Esophagus muscularis mucosa (tissue), 4 donors: ENCODE measurements at regions not wholly inside any gene's neighbourhood (a gene's known extent, or its start where the extent isn't known, plus 50 kb on each side); places are given as distances from the start of the nearest gene placed in this dataset.
A peak's percentile ranks its signal among the peaks of the same experiment; 100 is the strongest.

Experiments
- DNase-seq: peaks from one replicate; pipeline ENCODE4 v3.0.0-alpha.2; 2017; ENCODE audit errors: extremely low spot score
- H3K27ac ChIP-seq, 4 donors: fragments of 200-600 bp; sonication (generic); replicated peaks in 1 of 4; 1 replicate in 3 of 4; 2 replicates in 1 of 4; pipeline ENCODE4 v1.5.1; 2016 to 2019; ENCODE audit warnings: mild to moderate bottlenecking in 1 of 4
- H3K27me3 ChIP-seq, 4 donors: fragments of 200-600 bp; sonication (generic); one replicate each; pipeline versions ENCODE4 v1.5.1 to v1.6.0; 2016 to 2019
- H3K36me3 ChIP-seq, 4 donors: fragments of 200-600 bp; sonication (generic); one replicate each; pipeline ENCODE4 v1.5.1; 2016 to 2019
- H3K4me1 ChIP-seq, 4 donors: fragments of 200-600 bp; sonication (generic); one replicate each; pipeline ENCODE4 v1.5.1; 2016 to 2019
- H3K4me3 ChIP-seq, 4 donors: fragments of 200-600 bp; sonication (generic); 1 replicate in 2 of 4; 2 replicates in 2 of 4; pipeline ENCODE4 v1.5.1; 2016 to 2019; ENCODE audit warnings: mild to moderate bottlenecking in 4 of 4, moderate library complexity in 1 of 4
- H3K9me3 ChIP-seq, 4 donors: fragments of 200-600 bp; sonication (generic); 1 replicate in 3 of 4; 2 replicates in 1 of 4; pipeline ENCODE4 v1.5.1; 2016 to 2019
- EP300 ChIP-seq: sonication (generic); formaldehyde crosslinking; IDR thresholded peaks from one replicate; pipeline ENCODE4 v1.6.1; 2017; ENCODE audit warnings: antibody characterized with exemption
- POLR2A ChIP-seq: fragments of 450-650 bp; IDR thresholded peaks from one replicate; pipeline ENCODE4 v1.6.1; 2017; ENCODE audit warnings: antibody characterized with exemption, moderate library complexity, mild to moderate bottlenecking, low read depth
- POLR2AphosphoS5 ChIP-seq, 2 donors: sonication (generic); formaldehyde crosslinking; IDR thresholded peaks; one replicate each; pipeline ENCODE4 v1.6.1; 2017; ENCODE audit warnings: antibody characterized with exemption in 2 of 2
- WGBS: methylation state at CpG from one replicate; pipeline ENCODE4 v1.1.5; 2018; 5-methylcytosine and 5-hydroxymethylcytosine counted together
- intact Hi-C: fragments of 100-400 bp; cut with DNase I; formaldehyde crosslinking; loops from one replicate; pipeline ENCODE4 v1.15.1; 2023
- TF ChIP-seq, protein P1 (sequence below), 3 experiments: fragments of 200-600 bp in 2 of 3; fragments of 450-650 bp in 1 of 3; sonication (generic) in 2 of 3; IDR thresholded peaks; one replicate each; pipeline ENCODE4 v1.5.1; 2017 to 2019; ENCODE audit warnings: antibody characterized with exemption in 3 of 3, mild to moderate bottlenecking in 2 of 3, moderate library complexity in 1 of 3

DNA sequence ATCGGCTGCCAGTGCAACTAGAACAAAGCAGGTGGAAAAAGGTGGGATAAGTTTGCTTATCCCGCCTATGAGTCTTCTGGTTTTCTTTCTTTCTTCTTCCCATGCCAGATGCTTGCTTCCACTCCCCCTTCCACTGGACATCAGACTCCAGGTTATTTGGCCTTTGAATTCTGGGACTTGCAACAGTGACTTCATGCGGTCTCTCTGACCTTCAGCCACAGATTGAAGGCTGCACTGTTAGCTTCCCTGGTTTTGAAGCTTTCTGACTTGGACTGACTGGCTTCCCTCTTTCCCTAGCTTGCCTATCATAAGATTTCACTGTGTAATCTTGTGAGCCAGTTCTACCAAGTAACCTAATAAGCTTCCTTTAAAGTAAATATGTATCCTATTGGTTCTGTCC lies 878.4 kb upstream of the GJE1 start:
- no peak overlapping the region for H3K27ac ChIP-seq
- peaks cover 0 to 22% (median 20%) of the 10 kb centered on the region in 4 donors for H3K4me1 ChIP-seq
- no peaks in the 10 kb centered on the region for H3K27me3 ChIP-seq
- H3K9me3 ChIP-seq: no peaks in the 10 kb centered on the region
- DNase-seq: no peak
- H3K4me3 ChIP-seq: no peak overlapping the region
- intact Hi-C loops: no loop called here
- no peaks in the 10 kb centered on the region for H3K36me3 ChIP-seq
- 96% methylated on average over 3 of the region's 3 CpGs for WGBS
- TF ChIP-seq POLR2AphosphoS5 (IDR thresholded peaks at IDR 0.05) (no peak), EP300 (no peak), POLR2A (no peak)
- TF ChIP-seq, protein P1, sequence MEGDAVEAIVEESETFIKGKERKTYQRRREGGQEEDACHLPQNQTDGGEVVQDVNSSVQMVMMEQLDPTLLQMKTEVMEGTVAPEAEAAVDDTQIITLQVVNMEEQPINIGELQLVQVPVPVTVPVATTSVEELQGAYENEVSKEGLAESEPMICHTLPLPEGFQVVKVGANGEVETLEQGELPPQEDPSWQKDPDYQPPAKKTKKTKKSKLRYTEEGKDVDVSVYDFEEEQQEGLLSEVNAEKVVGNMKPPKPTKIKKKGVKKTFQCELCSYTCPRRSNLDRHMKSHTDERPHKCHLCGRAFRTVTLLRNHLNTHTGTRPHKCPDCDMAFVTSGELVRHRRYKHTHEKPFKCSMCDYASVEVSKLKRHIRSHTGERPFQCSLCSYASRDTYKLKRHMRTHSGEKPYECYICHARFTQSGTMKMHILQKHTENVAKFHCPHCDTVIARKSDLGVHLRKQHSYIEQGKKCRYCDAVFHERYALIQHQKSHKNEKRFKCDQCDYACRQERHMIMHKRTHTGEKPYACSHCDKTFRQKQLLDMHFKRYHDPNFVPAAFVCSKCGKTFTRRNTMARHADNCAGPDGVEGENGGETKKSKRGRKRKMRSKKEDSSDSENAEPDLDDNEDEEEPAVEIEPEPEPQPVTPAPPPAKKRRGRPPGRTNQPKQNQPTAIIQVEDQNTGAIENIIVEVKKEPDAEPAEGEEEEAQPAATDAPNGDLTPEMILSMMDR (IDR thresholded peaks at IDR 0.05): no peak

DNA sequence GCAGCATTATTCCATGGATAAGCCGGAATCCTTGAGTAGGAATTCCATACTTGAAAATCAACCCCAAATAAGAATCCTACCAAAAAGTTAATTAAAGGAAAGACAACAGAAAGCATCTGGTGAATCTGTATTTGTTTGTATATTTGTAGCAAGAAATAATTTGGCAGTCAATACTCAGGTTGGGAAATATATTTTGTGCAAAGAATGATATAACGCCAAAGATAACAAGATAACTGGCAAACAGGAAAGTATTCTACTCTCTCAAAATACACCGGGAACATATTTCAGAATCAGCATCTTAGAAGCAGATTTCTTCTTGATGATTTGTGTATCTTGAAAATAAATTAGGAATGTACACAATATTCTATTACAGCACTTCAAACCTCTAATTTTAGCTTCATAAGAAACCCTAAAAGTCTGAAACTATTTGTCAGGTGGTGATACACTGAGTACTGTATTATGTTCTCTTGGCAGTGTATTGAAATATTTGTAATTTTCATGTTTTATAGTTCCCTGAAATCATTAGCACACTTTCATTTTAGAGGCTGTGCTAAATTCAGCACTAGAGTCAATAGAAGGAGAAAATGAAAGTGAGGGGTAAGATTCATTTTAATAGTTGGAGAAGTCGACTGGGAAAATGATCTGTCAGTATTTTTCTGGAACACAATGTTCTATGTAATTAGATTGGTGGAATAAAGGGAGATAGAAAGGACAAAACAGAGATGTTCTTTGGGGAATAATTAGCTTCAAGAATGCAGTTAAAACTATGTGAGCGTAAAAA lies 879.7 kb upstream of the GJE1 start:
- no peak for DNase-seq
- H3K4me3 ChIP-seq: peak overlapping the region; percentile 1 to 10 (median 4)
- WGBS: 47% methylated on average over 5 of the region's 5 CpGs
- H3K9me3 ChIP-seq: no peaks in the 10 kb centered on the region
- intact Hi-C loops: no loop called here
- peak overlapping the region; percentile 19 to 75 (median 32) for H3K27ac ChIP-seq
- no peaks in the 10 kb centered on the region for H3K27me3 ChIP-seq
- peaks cover 0 to 22% (median 20%) of the 10 kb centered on the region in 4 donors for H3K4me1 ChIP-seq
- H3K36me3 ChIP-seq: no peaks in the 10 kb centered on the region
- no peak for TF ChIP-seq POLR2A
- no peak for TF ChIP-seq POLR2AphosphoS5 (IDR thresholded peaks at IDR 0.05)
- no peak for TF ChIP-seq EP300

DNA sequence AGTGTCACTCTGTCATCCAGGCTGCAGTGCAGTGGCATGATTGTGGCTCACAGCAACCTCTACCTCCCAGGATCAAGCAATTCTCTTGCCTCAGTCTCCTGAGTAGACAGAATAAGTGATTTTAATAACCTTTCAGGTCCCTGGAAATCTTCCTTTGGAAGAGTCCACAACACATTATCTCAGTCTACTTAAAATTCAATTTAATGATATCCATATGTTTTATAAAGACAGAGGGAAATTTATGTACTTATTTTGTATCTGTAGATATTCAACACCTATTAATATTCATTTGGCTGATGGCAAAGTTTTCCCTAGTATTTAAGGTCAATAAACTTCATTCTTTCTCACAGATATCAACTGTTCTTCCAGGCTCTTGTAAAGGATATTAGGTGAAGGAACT lies 881.4 kb upstream of the GJE1 start:
- no peak overlapping the region for H3K27ac ChIP-seq
- TF ChIP-seq, protein P1 (IDR thresholded peaks at IDR 0.05): no peak
- TF ChIP-seq POLR2AphosphoS5 (IDR thresholded peaks at IDR 0.05): no peak
- TF ChIP-seq EP300: no peak
- TF ChIP-seq POLR2A: no peak
- no peaks in the 10 kb centered on the region for H3K9me3 ChIP-seq
- no peaks in the 10 kb centered on the region for H3K27me3 ChIP-seq
- peaks cover 0 to 22% (median 20%) of the 10 kb centered on the region in 4 donors for H3K4me1 ChIP-seq
- no peak for DNase-seq
- H3K4me3 ChIP-seq: no peak overlapping the region
- H3K36me3 ChIP-seq: no peaks in the 10 kb centered on the region
- intact Hi-C loops: no loop called here

DNA sequence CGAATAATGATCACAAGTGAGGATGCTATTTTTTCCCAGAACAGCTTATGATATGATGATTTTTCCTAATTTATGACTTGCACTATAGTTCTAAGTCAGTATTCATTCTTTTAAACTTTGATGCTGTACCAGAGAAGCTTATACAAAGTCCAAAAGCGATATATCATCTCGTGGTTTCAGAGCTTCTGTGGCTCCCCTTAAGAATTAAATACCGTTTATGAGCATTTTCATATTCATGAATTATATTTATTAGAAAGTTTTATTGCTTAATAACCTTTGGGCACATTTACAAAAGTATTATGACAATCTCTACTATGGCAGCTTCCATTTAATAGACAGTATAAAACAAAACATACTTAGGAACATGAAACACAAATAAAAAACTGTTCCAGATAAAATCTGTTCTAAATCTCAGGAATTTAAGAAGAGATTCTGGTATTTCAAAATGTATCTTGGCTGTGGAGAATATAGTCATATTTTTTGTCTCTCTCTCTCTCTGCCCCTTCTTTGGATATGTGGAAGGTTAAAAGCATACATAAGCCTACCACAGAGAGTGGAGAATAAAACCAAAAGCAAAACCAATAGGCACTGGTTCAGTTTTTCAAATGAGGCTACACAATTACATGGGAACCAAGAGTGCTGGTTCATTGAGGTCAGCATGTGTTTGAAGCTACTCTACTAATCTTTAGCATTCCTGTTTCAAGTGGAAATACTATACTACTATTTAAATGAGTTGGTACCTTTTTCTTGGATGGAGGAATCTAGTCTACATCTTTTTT lies 884.5 kb upstream of the GJE1 start:
- WGBS: 84% methylated on average over 4 of the region's 4 CpGs
- TF ChIP-seq EP300: no peak
- no peak for TF ChIP-seq POLR2A
- TF ChIP-seq, protein P1 (IDR thresholded peaks at IDR 0.05): no peak
- no peak for TF ChIP-seq POLR2AphosphoS5 (IDR thresholded peaks at IDR 0.05)
- no peak for DNase-seq

DNA sequence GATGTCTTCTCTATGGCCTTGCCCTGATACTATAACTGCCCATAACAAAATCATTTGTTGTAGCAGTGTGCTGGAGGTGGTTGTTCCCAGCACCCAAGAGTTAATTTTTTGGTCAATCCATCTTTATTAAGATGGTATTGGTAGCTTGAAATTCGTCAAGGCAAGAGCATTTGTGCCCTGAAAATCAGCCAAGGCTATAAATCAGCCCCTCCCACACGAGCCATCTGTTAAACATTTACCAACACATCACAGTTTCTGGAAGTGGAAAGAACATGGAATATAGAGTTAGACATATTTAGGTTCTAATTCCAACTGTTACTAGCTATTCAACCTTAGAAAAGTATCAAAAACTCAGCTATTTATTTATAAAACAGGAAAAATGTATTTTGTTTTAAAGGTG lies 888.4 kb upstream of the GJE1 start:
- Histone ChIP-seq H3K4me3 (no peak overlapping the region), H3K27me3 (no peaks in the 10 kb centered on the region), H3K27ac (no peak overlapping the region), H3K9me3 (no peaks in the 10 kb centered on the region), H3K4me1 (no peaks in the 10 kb centered on the region), H3K36me3 (no peaks in the 10 kb centered on the region)
- TF ChIP-seq POLR2AphosphoS5 (IDR thresholded peaks at IDR 0.05) (no peak), EP300 (no peak)
- DNase-seq: no peak
- 23% methylated on average over 2 of the region's 2 CpGs for WGBS
- intact Hi-C loops: no loop called here

More for the DNA sequence above, 884.5 kb upstream of the GJE1 start:
- H3K9me3 ChIP-seq: no peaks in the 10 kb centered on the region
- peaks cover 0 to 10% (median 10%) of the 10 kb centered on the region in 4 donors for H3K4me1 ChIP-seq
- H3K27ac ChIP-seq: no peak overlapping the region
- intact Hi-C loops: no loop called here
- no peaks in the 10 kb centered on the region for H3K27me3 ChIP-seq
- H3K36me3 ChIP-seq: no peaks in the 10 kb centered on the region
- no peak overlapping the region for H3K4me3 ChIP-seq
